HepG2 (cell line): ENCODE measurements at regions not wholly inside any gene's neighbourhood (a gene's known extent, or its start where the extent isn't known, plus 50 kb on each side); places are given as distances from the start of the nearest gene placed in this dataset.

Source experiments
- FLYWCH1 ChIP-seq: sonication (generic); formaldehyde crosslinking; IDR thresholded peaks from 2 replicates; pipeline ENCODE4 v1.8.1; 2023; ENCODE audit warnings: mild to moderate bottlenecking, missing genetic modification reagents
- FOXK1 ChIP-seq: sonication (generic); formaldehyde crosslinking; IDR thresholded peaks from 2 replicates; pipeline ENCODE4 v1.4.0; 2020; ENCODE audit warnings: low read depth, missing genetic modification reagents, borderline replicate concordance
- NBN ChIP-seq: fragments of 450-650 bp; conservative IDR thresholded peaks from 2 replicates; pipeline ENCODE4 v1.6.1; 2017
- NONO ChIP-seq, 2 experiments: fragments of 450-650 bp in 1 of 2; sonication (generic) in 1 of 2; formaldehyde crosslinking in 1 of 2; IDR thresholded peaks in 1 of 2; conservative IDR thresholded peaks in 1 of 2; 2 replicates each; pipeline versions ENCODE4 v1.6.1 to v1.8.0; 2017 to 2022; ENCODE audit warnings: mild to moderate bottlenecking in 1 of 2, missing genetic modification reagents in 1 of 2, moderate library complexity in 1 of 2

DNA sequence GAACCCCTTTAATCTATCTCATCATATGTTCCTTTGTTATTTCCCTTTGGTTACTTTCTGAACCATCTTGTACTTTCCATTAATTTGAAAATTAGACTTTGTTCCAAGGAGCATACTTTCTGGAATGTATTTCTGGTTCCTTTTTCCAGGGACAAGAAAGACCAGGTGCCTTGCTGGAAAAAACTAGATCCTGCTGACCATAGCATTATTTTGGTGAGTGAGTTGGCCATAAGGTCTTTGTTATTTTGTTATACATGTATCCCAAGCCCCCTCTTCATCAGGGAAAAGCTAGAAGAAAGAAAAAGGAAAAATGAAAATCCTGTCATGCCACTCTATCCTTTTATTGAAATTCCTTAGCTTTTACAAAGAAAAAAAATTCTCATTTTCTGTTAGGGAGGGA lies 228.1 kb upstream of the TFPI start:
- no peak for TF ChIP-seq NONO (IDR thresholded peaks at IDR 0.05)
- TF ChIP-seq NONO (CRISPR knock-in tag; conservative IDR thresholded peaks at IDR 0.05), result no peak
- no peak for TF ChIP-seq FLYWCH1 (CRISPR knock-in tag)
- TF ChIP-seq FOXK1, result no peak
- TF ChIP-seq NBN, result no peak
